ENCODE measurements at regions not wholly inside any gene's neighbourhood (a gene's known extent, or its start where the extent isn't known, plus 50 kb on each side); places are given as distances from the start of the nearest gene placed in this dataset.

GRCh38 chr9:95645579-95645978 is 128.8 kb upstream of the PTCH1 start:
- TF ChIP-seq EZH2 (optimal IDR thresholded peaks at IDR 0.05; ENCODE audit: low read depth, low read length) (no peak), CTCF (IDR thresholded peaks at IDR 0.05; ENCODE audit: low read length) (no peak)

Measured in MM.1S (cell line).